SK-N-MC (cell line): ENCODE measurements at regions not wholly inside any gene's neighbourhood (a gene's known extent, or its start where the extent isn't known, plus 50 kb on each side); places are given as distances from the start of the nearest gene placed in this dataset.

Experiments
- DNase-seq: peaks from one replicate; pipeline ENCODE4 v3.0.0-alpha.2; 2011; ENCODE audit warnings: low read depth, low spot score
- H3K27ac ChIP-seq: fragments of 200-600 bp; sonication (generic); 2 replicates; pipeline ENCODE4 v1.5.1; 2016; ENCODE audit warnings: mixed run types
- H3K36me3 ChIP-seq: fragments of 200-600 bp; sonication (generic); 2 replicates; pipeline ENCODE4 v1.6.1; 2017; ENCODE audit warnings: antibody characterized with exemption, low read length, mixed read lengths; ENCODE audit not compliant: insufficient read depth
- H3K4me3 ChIP-seq: fragments of 200-600 bp; sonication (generic); 2 replicates; pipeline ENCODE4 v1.5.1; 2016
- H3K9ac ChIP-seq: fragments of 200-600 bp; sonication (generic); 2 replicates; pipeline ENCODE4 v1.8.0; 2017; ENCODE audit warnings: mixed run types, mixed read lengths; ENCODE audit not compliant: insufficient read length
- H3K9me3 ChIP-seq: fragments of 200-600 bp; sonication (generic); 2 replicates; pipeline ENCODE4 v1.6.1; 2017; ENCODE audit warnings: low read depth, mild to moderate bottlenecking, antibody characterized with exemption, low read length, moderate library complexity, mixed read lengths
- EZH2 ChIP-seq: fragments of 200-600 bp; sonication (generic); IDR thresholded peaks from one replicate; pipeline ENCODE4 v1.6.1; 2017; ENCODE audit warnings: antibody characterized with exemption
- FOXP2 ChIP-seq: optimal IDR thresholded peaks from 2 replicates; pipeline ENCODE3; 2011; ENCODE audit warnings: mild to moderate bottlenecking, moderate library complexity; ENCODE audit not compliant: insufficient read depth; ENCODE audit errors: extremely low read length, control extremely low read depth
- POLR2AphosphoS5 ChIP-seq: IDR thresholded peaks from 2 replicates; pipeline ENCODE4 v1.6.1; 2012; ENCODE audit warnings: mild to moderate bottlenecking, low read depth, low read length, borderline replicate concordance

DNA sequence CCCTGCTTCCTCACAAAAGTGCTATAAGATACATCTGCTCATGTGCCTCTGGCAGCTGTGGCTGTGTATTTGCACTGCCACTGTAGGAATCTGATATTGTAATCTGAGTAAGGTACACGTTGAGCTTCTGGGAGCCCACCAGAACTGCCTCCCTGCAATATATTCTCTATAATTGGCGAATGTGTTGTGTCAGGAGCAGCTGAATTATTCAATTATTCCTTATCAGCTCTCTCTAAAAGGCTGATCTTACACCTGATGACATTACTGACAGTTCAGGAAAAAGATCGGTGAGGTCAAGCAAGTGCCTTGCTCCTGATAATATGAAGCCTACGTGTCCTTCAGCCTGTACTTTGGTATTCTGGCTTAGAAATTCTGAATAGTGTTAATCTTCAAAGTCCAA is 1015.0 kb downstream of the CDH9 start:
- no peak for DNase-seq
- H3K27ac ChIP-seq = no peak overlapping the region
- TF ChIP-seq EZH2 (no peak), POLR2AphosphoS5 (no peak), FOXP2 (no peak)

DNA sequence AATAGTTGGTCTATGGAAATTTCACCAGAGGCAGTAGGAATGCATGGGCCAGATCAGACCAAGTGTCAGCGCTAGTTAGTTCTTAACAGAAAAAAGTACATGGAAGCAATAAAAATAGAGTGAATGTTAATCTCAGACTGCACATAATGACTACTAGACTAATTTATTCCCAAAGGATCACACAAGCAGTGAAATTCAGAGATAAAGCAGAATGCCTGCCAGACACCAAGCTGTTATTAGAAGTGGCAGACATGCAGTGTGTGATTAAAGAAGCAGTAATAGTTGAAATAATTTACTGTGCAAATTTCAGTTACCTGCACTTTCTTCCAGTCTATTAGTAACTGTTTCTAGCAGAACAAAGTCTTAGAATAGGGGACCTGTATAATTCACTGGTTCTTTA is 1024.2 kb downstream of the CDH9 start:
- Histone ChIP-seq H3K9me3 (no peaks in the 10 kb centered on the region), H3K27ac (no peak overlapping the region), H3K4me3 (no peak overlapping the region), H3K36me3 (no peaks in the 10 kb centered on the region), H3K9ac (no peak overlapping the region)
- DNase-seq = no peak
- TF ChIP-seq EZH2 (no peak), FOXP2 (no peak), POLR2AphosphoS5 (no peak)

More for the DNA sequence above, 1015.0 kb downstream of the CDH9 start:
- Histone ChIP-seq H3K9ac (no peak overlapping the region), H3K36me3 (no peaks in the 10 kb centered on the region), H3K4me3 (no peak overlapping the region), H3K9me3 (no peaks in the 10 kb centered on the region)

DNA sequence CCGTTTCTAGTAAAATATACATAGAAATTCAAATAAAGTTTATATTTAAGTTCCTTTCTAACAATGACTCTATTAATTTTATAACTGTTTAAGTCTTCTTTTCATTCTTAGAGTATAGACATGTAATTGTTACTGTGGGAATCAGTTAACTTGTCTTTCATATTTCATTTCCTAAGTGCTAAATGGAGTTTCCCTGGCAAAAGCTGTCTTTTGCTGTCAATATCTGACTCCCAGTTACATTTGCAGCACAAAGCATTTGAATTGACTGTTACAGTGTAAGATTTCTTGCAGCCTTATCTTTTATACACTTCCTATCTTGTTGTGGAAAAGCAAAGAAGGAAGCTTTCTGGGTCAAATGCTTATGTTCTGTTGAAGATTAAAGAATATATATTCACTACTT is 1026.3 kb downstream of the CDH9 start:
- TF ChIP-seq POLR2AphosphoS5 (no peak), FOXP2 (no peak), EZH2 (no peak)
- Histone ChIP-seq H3K9me3 (no peaks in the 10 kb centered on the region), H3K36me3 (no peaks in the 10 kb centered on the region), H3K27ac (no peak overlapping the region), H3K4me3 (no peak overlapping the region), H3K9ac (no peak overlapping the region)
- no peak for DNase-seq

GRCh38 chr5:26009742-26010141 is 1028.6 kb downstream of the CDH9 start:
- no peak for TF ChIP-seq FOXP2
- TF ChIP-seq EZH2 = no peak
- Histone ChIP-seq H3K36me3 (no peaks in the 10 kb centered on the region), H3K27ac (no peak overlapping the region), H3K9ac (no peak overlapping the region), H3K4me3 (no peak overlapping the region), H3K9me3 (no peaks in the 10 kb centered on the region)
- no peak for DNase-seq

GRCh38 chr5:26003966-26004365 is 1034.4 kb downstream of the CDH9 start:
- Histone ChIP-seq H3K9ac (no peak overlapping the region), H3K27ac (no peak overlapping the region), H3K36me3 (no peaks in the 10 kb centered on the region), H3K4me3 (no peak overlapping the region), H3K9me3 (no peaks in the 10 kb centered on the region)
- DNase-seq = no peak
- TF ChIP-seq EZH2 (no peak), FOXP2 (no peak), POLR2AphosphoS5 (no peak; the same call in 1 of the 2 replicates)

- Histone ChIP-seq H3K9me3 (no peaks in the 10 kb centered on the region), H3K9ac (no peak overlapping the region), H3K27ac (no peak overlapping the region), H3K36me3 (no peaks in the 10 kb centered on the region), H3K4me3 (no peak overlapping the region)
- TF ChIP-seq EZH2 = no peak
- TF ChIP-seq FOXP2 = no peak
- TF ChIP-seq POLR2AphosphoS5 = no peak
- DNase-seq = no peak
Measured at GRCh38 chr5:25995209-25995608, 1043.2 kb downstream of the CDH9 start.

DNA sequence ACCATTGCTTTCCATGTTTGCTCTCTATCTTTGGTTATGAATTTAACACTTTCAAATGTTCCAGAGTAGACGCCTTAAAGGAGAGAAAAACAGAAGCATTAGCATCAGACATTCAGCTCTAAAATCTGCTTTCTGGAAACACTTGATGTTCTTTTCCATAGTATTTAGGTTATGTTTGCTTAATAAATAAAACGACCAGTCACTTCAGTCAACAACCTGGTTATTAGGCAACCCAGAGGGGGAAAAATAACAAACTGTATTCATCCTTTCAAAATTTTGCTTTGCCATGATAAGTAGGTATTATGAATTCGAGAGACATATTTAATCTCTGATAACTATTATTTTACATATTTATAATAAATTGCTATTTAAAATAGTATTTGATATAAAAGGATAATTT is 1044.7 kb downstream of the CDH9 start:
- TF ChIP-seq EZH2 (no peak), POLR2AphosphoS5 (no peak), FOXP2 (no peak)
- H3K27ac ChIP-seq = no peak overlapping the region
- H3K9me3 ChIP-seq = no peaks in the 10 kb centered on the region
- no peaks in the 10 kb centered on the region for H3K36me3 ChIP-seq
- no peak overlapping the region for H3K4me3 ChIP-seq
- DNase-seq = no peak
- H3K9ac ChIP-seq = no peak overlapping the region

DNA sequence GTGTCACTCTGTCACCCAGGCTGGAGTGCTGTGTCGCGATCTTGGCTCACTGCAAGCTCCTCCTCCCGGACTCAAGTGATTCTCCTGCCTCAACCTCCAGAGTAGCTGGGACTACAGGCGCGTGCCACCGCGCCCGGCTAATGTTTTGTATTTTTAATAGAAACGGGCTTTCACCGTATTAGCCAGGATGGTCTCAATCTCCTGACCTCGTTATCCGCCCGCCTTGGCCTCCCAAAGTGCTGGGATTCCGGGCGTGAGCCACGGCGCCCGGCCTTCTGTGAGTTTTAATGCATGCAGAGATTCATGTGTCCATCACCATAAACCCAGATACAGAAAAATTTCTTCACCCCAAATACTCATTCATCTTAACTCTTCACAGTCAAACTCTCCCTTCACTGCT is 1046.7 kb downstream of the CDH9 start:
- no peak overlapping the region for H3K4me3 ChIP-seq
- DNase-seq = no peak
- no peaks in the 10 kb centered on the region for H3K36me3 ChIP-seq
- no peak for TF ChIP-seq POLR2AphosphoS5
- no peak overlapping the region for H3K27ac ChIP-seq
- H3K9ac ChIP-seq = no peak overlapping the region
- no peaks in the 10 kb centered on the region for H3K9me3 ChIP-seq

DNA sequence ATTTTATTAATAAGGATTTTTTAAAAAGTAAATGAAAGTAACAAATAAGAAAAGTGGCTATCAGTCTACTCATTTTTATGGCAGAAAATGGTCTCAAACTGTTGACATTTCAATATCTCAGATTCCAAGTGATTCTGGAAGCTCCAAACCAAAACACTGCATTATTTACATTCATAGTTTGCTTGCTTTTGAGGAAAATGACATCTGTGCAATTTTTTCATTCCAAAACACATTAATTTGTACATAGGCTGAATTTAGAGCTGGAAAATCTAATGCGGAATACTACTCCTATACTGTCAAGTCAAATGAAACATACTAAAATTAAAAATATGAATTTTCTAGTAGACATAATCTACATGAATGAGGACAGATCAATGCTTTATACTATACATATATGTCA is 1047.6 kb downstream of the CDH9 start:
- H3K4me3 ChIP-seq = no peak overlapping the region
- TF ChIP-seq POLR2AphosphoS5 (no peak), FOXP2 (no peak), EZH2 (no peak)
- no peaks in the 10 kb centered on the region for H3K36me3 ChIP-seq
- H3K27ac ChIP-seq = no peak overlapping the region
- H3K9me3 ChIP-seq = no peaks in the 10 kb centered on the region
- DNase-seq = no peak
- no peak overlapping the region for H3K9ac ChIP-seq
